Activated CD8-positive, alpha-beta T cell treated with anti-CD3 and anti-CD28 coated beads for 36 hours (primary cell): ENCODE measurements at regions not wholly inside any gene's neighbourhood (a gene's known extent, or its start where the extent isn't known, plus 50 kb on each side); places are given as distances from the start of the nearest gene placed in this dataset.

Source experiments
- ATAC-seq: fragments of 200-7000 bp; cut with Tn5 transposase; one replicate; pipeline ENCODE4 v1.10.0; 2021; ENCODE audit warnings: mild to moderate bottlenecking, moderate library complexity
- CTCF ChIA-PET: fragments of 350-600 bp; sonication (Branson Sonifier 250); formaldehyde crosslinking; loops from one replicate; lab custom pipeline; 2021; ENCODE audit warnings: antibody characterized with exemption; lab: Charles Lee
- POLR2A ChIA-PET: fragments of 350-600 bp; sonication (Branson Sonifier 250); formaldehyde crosslinking; loops from one replicate; lab custom pipeline; 2021; ENCODE audit warnings: antibody characterized with exemption; lab: Charles Lee
- DNase-seq: peaks from one replicate; pipeline ENCODE4 v3.0.0-alpha.2; 2020
- H3K27ac Mint-ChIP-seq: one replicate; pipeline ENCODE4 v1.8.0; 2021; ENCODE audit warnings: mild to moderate bottlenecking, mixed read lengths
- H3K27me3 Mint-ChIP-seq: one replicate; pipeline ENCODE4 v1.8.0; 2021; ENCODE audit warnings: mixed read lengths
- H3K36me3 Mint-ChIP-seq: one replicate; pipeline ENCODE4 v1.8.0; 2021; ENCODE audit warnings: low read depth, mixed read lengths
- H3K4me1 Mint-ChIP-seq: one replicate; pipeline ENCODE4 v1.8.0; 2021; ENCODE audit warnings: low read depth, mixed read lengths
- H3K4me3 Mint-ChIP-seq: one replicate; pipeline ENCODE4 v1.8.0; 2021; ENCODE audit warnings: mild to moderate bottlenecking, moderate library complexity, mixed read lengths
- H3K9me3 Mint-ChIP-seq: one replicate; pipeline ENCODE4 v1.8.0; 2021; ENCODE audit warnings: mixed read lengths
- CTCF ChIP-seq: fragments of 200-600 bp; IDR thresholded peaks from one replicate; pipeline ENCODE4 v1.8.0; 2022; ENCODE audit warnings: antibody characterized with exemption, mild to moderate bottlenecking
- intact Hi-C: fragments of 100-400 bp; cut with micrococcal nuclease; formaldehyde crosslinking; loops from one replicate; pipeline ENCODE4 v1.10.0; 2022

- ChIA-PET CTCF (no interaction called here), POLR2A (no interaction called here)
- H3K4me3 Mint-ChIP-seq, result no peak overlapping the region
- ATAC-seq (no peak), DNase-seq (no peak)
- H3K9me3 Mint-ChIP-seq, result no peaks in the 10 kb centered on the region
- TF ChIP-seq CTCF, result no peak
- H3K36me3 Mint-ChIP-seq, result no peaks in the 10 kb centered on the region
- intact Hi-C loops, result no loop called here
- peaks cover 5% of the 10 kb centered on the region for H3K27me3 Mint-ChIP-seq
- H3K4me1 Mint-ChIP-seq, result no peaks in the 10 kb centered on the region
- H3K27ac Mint-ChIP-seq, result no peak overlapping the region
Measured at GRCh38 chr15:29383367-29383766, 113.7 kb upstream of the NSMCE3 start.

DNA sequence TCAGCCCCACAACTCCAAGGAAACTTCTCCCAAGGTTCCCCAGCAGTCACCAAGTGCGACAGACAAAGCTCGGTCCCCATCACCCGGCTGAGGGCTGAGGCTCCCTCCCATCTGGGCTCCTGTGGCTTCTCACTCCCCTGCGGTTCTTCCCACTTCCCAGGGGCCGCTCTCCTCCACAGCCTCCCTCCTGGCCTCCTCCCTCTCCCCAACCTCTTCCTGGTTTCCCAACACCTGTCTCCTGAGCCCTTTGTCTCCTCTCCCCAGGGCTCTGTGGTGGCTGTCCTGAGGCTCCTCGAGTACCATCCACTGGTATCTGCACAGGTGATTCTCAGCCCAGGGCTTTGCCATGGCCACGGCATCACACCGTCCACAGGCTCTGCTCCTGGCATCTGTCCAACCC, 113.2 kb upstream of the NSMCE3 start:
- Mint-ChIP-seq H3K36me3 (no peaks in the 10 kb centered on the region), H3K27ac (no peak overlapping the region), H3K4me1 (no peaks in the 10 kb centered on the region), H3K4me3 (no peak overlapping the region), H3K9me3 (no peaks in the 10 kb centered on the region), H3K27me3 (peaks cover 5% of the 10 kb centered on the region)
- no peak for TF ChIP-seq CTCF
- ChIA-PET CTCF (no interaction called here), POLR2A (no interaction called here)
- no peak for ATAC-seq
- no peak for DNase-seq
- intact Hi-C loops, result no loop called here

DNA sequence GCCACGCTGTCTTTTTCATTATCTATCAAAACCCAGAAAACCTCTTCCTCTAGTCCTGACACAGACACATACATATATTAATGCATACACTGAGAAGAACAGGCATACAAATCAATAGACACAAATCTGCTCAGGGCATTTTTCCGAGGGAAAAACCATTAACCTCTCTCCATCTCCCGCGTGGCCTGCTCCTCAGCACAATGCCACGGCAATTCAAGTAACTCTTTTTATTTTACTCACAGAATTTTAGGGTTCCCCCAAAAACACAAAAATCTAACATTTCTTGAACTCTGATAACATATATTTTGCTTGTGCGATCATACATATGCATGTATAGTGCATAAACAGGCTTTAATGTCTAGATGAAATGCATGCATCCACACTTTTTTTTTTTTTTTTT, 110.8 kb upstream of the NSMCE3 start:
- ChIA-PET POLR2A (no interaction called here), CTCF (interaction anchor here (0.8 kb wide), 1 partner anchor 160 kb away, joined by 3 read pairs; no protein-coding TSS in a partner anchor)
- Mint-ChIP-seq H3K4me1 (no peaks in the 10 kb centered on the region), H3K4me3 (no peak overlapping the region), H3K27ac (no peak overlapping the region), H3K27me3 (peaks cover 7% of the 10 kb centered on the region), H3K36me3 (no peaks in the 10 kb centered on the region), H3K9me3 (no peaks in the 10 kb centered on the region)
- intact Hi-C loops, result no loop called here
- TF ChIP-seq CTCF, result no peak
- no peak for DNase-seq
- no peak for ATAC-seq

GRCh38 chr15:29379647-29380046, 110.0 kb upstream of the NSMCE3 start:
- Mint-ChIP-seq H3K27me3 (peaks cover 5% of the 10 kb centered on the region), H3K27ac (no peak overlapping the region), H3K4me3 (no peak overlapping the region), H3K9me3 (no peaks in the 10 kb centered on the region), H3K4me1 (no peaks in the 10 kb centered on the region), H3K36me3 (no peaks in the 10 kb centered on the region)
- CTCF ChIA-PET, result no interaction called here
- DNase-seq (no peak), ATAC-seq (no peak)
- no peak for TF ChIP-seq CTCF
- intact Hi-C loops, result no loop called here
- POLR2A ChIA-PET, result no interaction called here

DNA sequence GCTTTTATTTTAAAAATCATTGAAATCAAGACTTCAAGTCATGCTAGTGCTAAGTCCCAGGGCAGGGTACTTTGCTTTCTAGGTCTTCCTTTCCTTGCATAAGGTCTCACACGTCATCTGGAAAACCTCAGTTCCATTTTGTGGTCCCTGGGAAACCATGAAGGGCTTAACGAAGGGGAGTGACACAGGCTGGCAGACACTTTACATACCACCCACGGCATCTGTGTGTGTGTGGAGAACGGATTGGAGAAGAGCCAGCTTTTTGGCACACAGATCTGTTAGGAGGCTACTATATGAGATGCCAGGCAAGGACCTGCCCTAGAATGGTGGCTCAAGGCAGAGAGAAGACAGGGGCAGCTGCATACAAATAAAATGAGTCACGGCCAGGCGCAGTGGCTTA, 107.5 kb upstream of the NSMCE3 start:
- DNase-seq, result no peak
- H3K9me3 Mint-ChIP-seq, result no peaks in the 10 kb centered on the region

More for the DNA sequence above, 107.5 kb upstream of the NSMCE3 start:
- Mint-ChIP-seq H3K36me3 (no peaks in the 10 kb centered on the region), H3K27ac (no peak overlapping the region), H3K4me1 (no peaks in the 10 kb centered on the region), H3K27me3 (peaks cover 3% of the 10 kb centered on the region), H3K4me3 (no peak overlapping the region)
- POLR2A ChIA-PET, result no interaction called here
- CTCF ChIA-PET, result no interaction called here
- intact Hi-C loops, result no loop called here
- TF ChIP-seq CTCF, result no peak
- no peak for ATAC-seq
